ENCODE measurements at regions not wholly inside any gene's neighbourhood (a gene's known extent, or its start where the extent isn't known, plus 50 kb on each side); places are given as distances from the start of the nearest gene placed in this dataset.

DNA sequence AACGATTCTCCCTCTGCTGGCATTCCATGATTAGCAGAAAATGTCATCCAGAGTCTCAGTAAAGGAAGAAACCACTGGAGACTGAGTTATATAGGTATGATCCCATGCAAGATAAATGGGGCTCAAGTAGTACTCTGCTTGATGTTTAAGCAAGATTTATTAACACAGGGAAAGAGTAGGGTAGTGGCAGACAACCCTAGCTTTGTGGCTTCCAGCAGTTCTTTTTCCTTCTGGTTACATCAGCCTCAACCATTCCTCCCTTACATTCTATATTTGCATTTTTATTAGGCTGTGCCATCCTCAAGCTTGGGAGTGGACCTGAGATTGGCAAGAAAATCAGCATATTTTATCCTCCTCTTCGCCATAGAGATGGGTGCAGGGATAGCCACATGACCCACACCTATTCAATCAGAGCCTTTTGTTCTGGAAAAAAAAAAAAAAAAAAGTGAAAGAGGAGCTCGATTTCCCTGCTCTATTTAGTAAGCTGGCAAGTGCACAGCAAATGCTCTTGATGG is 402.1 kb downstream of the ZNF536 start:
- H3K14ac ChIP-seq (ENCODE audit: insufficient read depth, low read length): no peak overlapping the region
- H3K23me2 ChIP-seq (ENCODE audit: insufficient read length, low read depth, low read length, poor library complexity, severe bottlenecking): no peaks in the 10 kb centered on the region
- peaks cover 0 to 3% (median 0%) of the 10 kb centered on the region in 3 experiments; a peak in 1 of 7 replicates for H3K36me3 Mint-ChIP-seq (ENCODE audit: insufficient read depth in 1 of 3, low read depth in 3 of 3)
- H3K27ac Mint-ChIP-seq: no peak overlapping the region
- H4K8ac ChIP-seq (replicated peaks; ENCODE audit: insufficient read length, low read depth, low read length): no peak overlapping the region
- peaks cover 3 to 9% of the 10 kb centered on the region in 2 experiments; a peak in 3 of 5 replicates for H3K9me3 Mint-ChIP-seq
- no peaks in the 10 kb centered on the region for H4K20me1 ChIP-seq (ENCODE audit: control insufficient read depth, insufficient read depth, insufficient read length)
- no peak overlapping the region for H2BK15ac ChIP-seq (ENCODE audit: low read depth, low read length)
- H4K5ac ChIP-seq (ENCODE audit: insufficient read length, low read depth, low read length): no peak overlapping the region
- no peaks in the 10 kb centered on the region for H3K79me2 ChIP-seq (ENCODE audit: insufficient read depth, low read length)
- no peak overlapping the region for H2BK20ac ChIP-seq (ENCODE audit: low read depth, low read length, poor library complexity, severe bottlenecking)
- no peak overlapping the region for H3K4ac ChIP-seq (ENCODE audit: low read depth, low read length)
- H3K9ac ChIP-seq (ENCODE audit: extremely low read depth, insufficient read length, low read length): no peak overlapping the region
- H3K18ac ChIP-seq (ENCODE audit: insufficient read length, low read depth, low read length): no peak overlapping the region
- H2AFZ ChIP-seq (ENCODE audit: low read length): no peak overlapping the region
- no peak overlapping the region for H2AK5ac ChIP-seq (ENCODE audit: insufficient read length, low read length)
- H3K27me3 ChIP-seq (ENCODE audit: insufficient read depth, low read length): no peaks in the 10 kb centered on the region
- H3K4me1 Mint-ChIP-seq: peaks cover 0 to 7% of the 10 kb centered on the region in 2 experiments; a peak in 1 of 4 replicates
- H3K4me1 ChIP-seq (ENCODE audit: insufficient read depth, low read length): no peaks in the 10 kb centered on the region
- H2BK120ac ChIP-seq (ENCODE audit: low read depth, low read length, poor library complexity, severe bottlenecking): no peak overlapping the region
- no CpG with 5 or more reads among the region's 3 CpGs for WGBS (ENCODE audit: extremely low coverage, insufficient read length, low lambda C conversion rate)
- no peak overlapping the region for H3T11ph ChIP-seq (ENCODE audit: low read length)
- H3K9me3 ChIP-seq (ENCODE audit: control insufficient read depth, low read depth, low read length): no peaks in the 10 kb centered on the region
- no peak overlapping the region for H4K91ac ChIP-seq (ENCODE audit: insufficient read length, low read depth, low read length)
- H3K56ac ChIP-seq (ENCODE audit: insufficient read length, low read depth, low read length): no peak overlapping the region
- no peak for TF ChIP-seq CTCF (conservative IDR thresholded peaks at IDR 0.05)
- H3K4me3 Mint-ChIP-seq: no peak overlapping the region
- DNase-seq: no peak
- no peak overlapping the region for H2BK12ac ChIP-seq (ENCODE audit: insufficient read length, low read depth, low read length)
- no peak overlapping the region for H3K23ac ChIP-seq (ENCODE audit: insufficient read length, low read depth, low read length)
- H3K4me2 ChIP-seq (ENCODE audit: insufficient read depth, insufficient read length, low read length): no peak overlapping the region
- H3K27me3 Mint-ChIP-seq (ENCODE audit: low read depth): no peaks in the 10 kb centered on the region
- no peak overlapping the region for H3K27ac ChIP-seq (ENCODE audit: insufficient read length, low read depth, low read length)
- H3K79me1 ChIP-seq (ENCODE audit: insufficient read depth, low read depth, low read length, poor library complexity, severe bottlenecking): no peaks in the 10 kb centered on the region
- no peak overlapping the region for H2BK5ac ChIP-seq (ENCODE audit: insufficient read length, low read length)

Data from H9 (cell line).